HEK293 (cell line): ENCODE measurements at regions not wholly inside any gene's neighbourhood (a gene's known extent, or its start where the extent isn't known, plus 50 kb on each side); places are given as distances from the start of the nearest gene placed in this dataset.
"Not testable (repeated sequence)": the region's sequence is repeated elsewhere in the genome, so short reads cannot be mapped to it uniquely, and the experiment has no call there.

Source experiments
- CTCF ChIA-PET: fragments of 350-600 bp; formaldehyde crosslinking; extraction: SDS; loops from one replicate; lab custom pipeline; 2021; ENCODE audit warnings: antibody characterized with exemption; lab: Yijun Ruan, JAX
- POLR2A ChIA-PET: fragments of 300-600 bp; formaldehyde crosslinking; extraction: SDS; loops from one replicate; lab custom pipeline; 2020; ENCODE audit warnings: antibody characterized with exemption, inconsistent platforms; lab: Yijun Ruan, JAX
- H3K27ac ChIP-seq: fragments of 200-500 bp; sonication (Bioruptor generic); 2 replicates; pipeline ENCODE4 v1.5.1; 2014; ENCODE audit warnings: low read depth, low read length, control low read depth, inconsistent platforms; ENCODE audit errors: extremely low read depth
- H3K36me3 ChIP-seq, 2 experiments: fragments of 200-500 bp in 1 of 2; sonication (Bioruptor generic) in 1 of 2; 1 replicate in 1 of 2; 2 replicates in 1 of 2; pipeline ENCODE4 v1.5.1; 2014 to 2017; ENCODE audit warnings: inconsistent platforms in 2 of 2, low read length in 2 of 2; ENCODE audit not compliant: control insufficient read depth in 2 of 2, insufficient read depth in 1 of 2
- H3K4me1 ChIP-seq: fragments of 200-500 bp; sonication (Bioruptor generic); 2 replicates; pipeline ENCODE4 v1.5.1; 2014; ENCODE audit warnings: mild to moderate bottlenecking, low read length, inconsistent platforms; ENCODE audit not compliant: control insufficient read depth, insufficient read depth
- H3K4me3 ChIP-seq: 2 replicates; pipeline ENCODE4 v1.5.1; 2011; ENCODE audit warnings: low read depth, mild to moderate bottlenecking, control low read depth, low read length, moderate library complexity
- H3K9me3 ChIP-seq: fragments of 200-500 bp; sonication (Bioruptor generic); 2 replicates; pipeline ENCODE4 v1.5.1; 2014; ENCODE audit warnings: low read depth, low read length, inconsistent platforms; ENCODE audit not compliant: control insufficient read depth, insufficient read depth
- KLF1 ChIP-seq: fragments of 450-650 bp; formaldehyde crosslinking; IDR thresholded peaks from 2 replicates; pipeline ENCODE4 v1.5.1; 2016; ENCODE audit warnings: missing biosample characterization, missing genetic modification characterization
- ZFP41 ChIP-seq: fragments of 450-650 bp; formaldehyde crosslinking; IDR thresholded peaks from 2 replicates; pipeline ENCODE4 v1.5.1; 2016; ENCODE audit warnings: missing biosample characterization, missing genetic modification characterization, borderline replicate concordance
- ZNF146 ChIP-seq: fragments of 450-650 bp; formaldehyde crosslinking; IDR thresholded peaks from 2 replicates; pipeline ENCODE4 v1.5.1; 2016; ENCODE audit warnings: missing biosample characterization, missing genetic modification characterization
- ZNF184 ChIP-seq: fragments of 450-650 bp; IDR thresholded peaks from 2 replicates; pipeline ENCODE4 v1.5.1; 2018; ENCODE audit warnings: missing biosample characterization, mild to moderate bottlenecking, missing genetic modification characterization
- ZNF266 ChIP-seq: fragments of 450-650 bp; formaldehyde crosslinking; IDR thresholded peaks from 2 replicates; pipeline ENCODE4 v1.5.1; 2016; ENCODE audit warnings: missing biosample characterization, missing genetic modification characterization, low read depth
- ZNF48 ChIP-seq: fragments of 450-650 bp; formaldehyde crosslinking; IDR thresholded peaks from 2 replicates; pipeline ENCODE4 v1.5.1; 2016; ENCODE audit warnings: missing biosample characterization, missing genetic modification characterization
- ZNF544 ChIP-seq: fragments of 450-650 bp; formaldehyde crosslinking; IDR thresholded peaks from 2 replicates; pipeline ENCODE4 v1.5.0; 2017; ENCODE audit warnings: missing biosample characterization, missing genetic modification characterization
- ZNF600 ChIP-seq: fragments of 450-650 bp; formaldehyde crosslinking; IDR thresholded peaks from 2 replicates; pipeline ENCODE4 v1.5.1; 2016; ENCODE audit warnings: missing biosample characterization, missing genetic modification characterization
- ZNF701 ChIP-seq: fragments of 450-650 bp; formaldehyde crosslinking; IDR thresholded peaks from 2 replicates; pipeline ENCODE4 v1.5.1; 2016; ENCODE audit warnings: missing biosample characterization, missing genetic modification characterization
- TF ChIP-seq, protein P1 (sequence below): fragments of 450-650 bp; formaldehyde crosslinking; IDR thresholded peaks from 2 replicates; pipeline ENCODE4 v1.5.1; 2017; ENCODE audit warnings: missing biosample characterization, missing genetic modification characterization
- TF ChIP-seq, protein P2 (sequence below): fragments of 450-650 bp; formaldehyde crosslinking; IDR thresholded peaks from 2 replicates; pipeline ENCODE4 v1.5.1; 2016; ENCODE audit warnings: missing biosample characterization, missing genetic modification characterization
- TF ChIP-seq, protein P3 (sequence below): fragments of 450-650 bp; formaldehyde crosslinking; IDR thresholded peaks from 2 replicates; pipeline ENCODE4 v1.5.1; 2017; ENCODE audit warnings: missing biosample characterization, missing genetic modification characterization
- TF ChIP-seq, protein P4 (sequence below): fragments of 450-650 bp; formaldehyde crosslinking; IDR thresholded peaks from 2 replicates; pipeline ENCODE4 v1.5.1; 2016; ENCODE audit warnings: missing biosample characterization, missing genetic modification characterization

DNA sequence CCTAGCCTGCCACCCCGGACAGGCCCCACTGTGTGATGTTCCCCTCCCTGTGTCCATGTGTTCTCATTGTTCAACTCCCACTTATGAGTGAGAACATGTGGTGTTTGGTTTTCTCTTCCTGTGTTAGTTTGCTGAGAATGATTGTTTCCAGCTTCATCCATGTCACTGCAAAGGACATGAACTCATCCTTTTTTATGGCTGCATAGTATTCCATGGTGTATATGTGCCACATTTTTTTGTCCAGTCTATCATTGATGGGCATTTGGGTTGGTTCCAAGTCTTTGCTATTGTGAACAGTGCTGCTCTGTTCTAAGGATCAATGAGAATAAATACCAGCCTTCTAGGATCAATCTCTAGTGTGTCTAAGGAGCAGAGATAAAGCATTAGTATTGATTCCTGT lies 543.9 kb upstream of the ZNF804A start:
- peak; percentile 79 for TF ChIP-seq ZNF146 (tag by site-specific recombination)
- TF ChIP-seq, all 188 proteins: peak for 1; not testable (repeated sequence) for 187
- H3K27ac ChIP-seq, H3K4me3 ChIP-seq, H3K4me1 ChIP-seq, H3K9me3 ChIP-seq, H3K36me3 ChIP-seq, POLR2A ChIA-PET: not testable (repeated sequence)
- CTCF ChIA-PET = interaction anchor here (0.6 kb wide), 1 partner anchor 537 kb away, joined by 3 read pairs; no protein-coding TSS in a partner anchor

DNA sequence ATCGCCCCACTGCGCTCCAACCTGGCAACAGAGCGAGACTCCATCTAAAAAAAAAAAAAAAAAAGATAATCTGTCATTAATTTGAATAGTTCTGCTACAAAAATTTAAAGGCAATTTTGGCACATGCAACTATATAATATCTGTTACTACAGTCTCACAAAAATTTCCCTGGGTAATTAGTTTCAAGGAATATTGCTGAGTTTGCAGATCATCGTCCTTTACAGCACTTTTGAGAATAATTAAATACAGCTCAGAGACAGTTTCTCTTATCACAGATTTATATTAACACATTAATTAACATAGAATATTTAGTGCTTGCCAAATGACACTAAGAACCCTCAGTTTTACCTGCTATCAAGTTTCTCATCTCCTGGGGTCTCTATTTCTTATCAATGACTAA lies 540.4 kb upstream of the ZNF804A start:
- TF ChIP-seq KLF1 (tag by site-specific recombination) (no peak), ZNF701 (no peak), ZNF184 (no peak), ZFP41 (tag by site-specific recombination) (no peak), ZNF266 (tag by site-specific recombination) (no peak), ZNF600 (tag by site-specific recombination) (no peak), ZNF48 (tag by site-specific recombination) (no peak), ZNF544 (tag by site-specific recombination) (no peak)
- TF ChIP-seq, protein P1, sequence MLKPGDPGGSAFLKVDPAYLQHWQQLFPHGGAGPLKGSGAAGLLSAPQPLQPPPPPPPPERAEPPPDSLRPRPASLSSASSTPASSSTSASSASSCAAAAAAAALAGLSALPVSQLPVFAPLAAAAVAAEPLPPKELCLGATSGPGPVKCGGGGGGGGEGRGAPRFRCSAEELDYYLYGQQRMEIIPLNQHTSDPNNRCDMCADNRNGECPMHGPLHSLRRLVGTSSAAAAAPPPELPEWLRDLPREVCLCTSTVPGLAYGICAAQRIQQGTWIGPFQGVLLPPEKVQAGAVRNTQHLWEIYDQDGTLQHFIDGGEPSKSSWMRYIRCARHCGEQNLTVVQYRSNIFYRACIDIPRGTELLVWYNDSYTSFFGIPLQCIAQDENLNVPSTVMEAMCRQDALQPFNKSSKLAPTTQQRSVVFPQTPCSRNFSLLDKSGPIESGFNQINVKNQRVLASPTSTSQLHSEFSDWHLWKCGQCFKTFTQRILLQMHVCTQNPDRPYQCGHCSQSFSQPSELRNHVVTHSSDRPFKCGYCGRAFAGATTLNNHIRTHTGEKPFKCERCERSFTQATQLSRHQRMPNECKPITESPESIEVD (tag by site-specific recombination) = no peak
- TF ChIP-seq, protein P2, sequence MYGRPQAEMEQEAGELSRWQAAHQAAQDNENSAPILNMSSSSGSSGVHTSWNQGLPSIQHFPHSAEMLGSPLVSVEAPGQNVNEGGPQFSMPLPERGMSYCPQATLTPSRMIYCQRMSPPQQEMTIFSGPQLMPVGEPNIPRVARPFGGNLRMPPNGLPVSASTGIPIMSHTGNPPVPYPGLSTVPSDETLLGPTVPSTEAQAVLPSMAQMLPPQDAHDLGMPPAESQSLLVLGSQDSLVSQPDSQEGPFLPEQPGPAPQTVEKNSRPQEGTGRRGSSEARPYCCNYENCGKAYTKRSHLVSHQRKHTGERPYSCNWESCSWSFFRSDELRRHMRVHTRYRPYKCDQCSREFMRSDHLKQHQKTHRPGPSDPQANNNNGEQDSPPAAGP (tag by site-specific recombination) = no peak
- TF ChIP-seq, protein P3, sequence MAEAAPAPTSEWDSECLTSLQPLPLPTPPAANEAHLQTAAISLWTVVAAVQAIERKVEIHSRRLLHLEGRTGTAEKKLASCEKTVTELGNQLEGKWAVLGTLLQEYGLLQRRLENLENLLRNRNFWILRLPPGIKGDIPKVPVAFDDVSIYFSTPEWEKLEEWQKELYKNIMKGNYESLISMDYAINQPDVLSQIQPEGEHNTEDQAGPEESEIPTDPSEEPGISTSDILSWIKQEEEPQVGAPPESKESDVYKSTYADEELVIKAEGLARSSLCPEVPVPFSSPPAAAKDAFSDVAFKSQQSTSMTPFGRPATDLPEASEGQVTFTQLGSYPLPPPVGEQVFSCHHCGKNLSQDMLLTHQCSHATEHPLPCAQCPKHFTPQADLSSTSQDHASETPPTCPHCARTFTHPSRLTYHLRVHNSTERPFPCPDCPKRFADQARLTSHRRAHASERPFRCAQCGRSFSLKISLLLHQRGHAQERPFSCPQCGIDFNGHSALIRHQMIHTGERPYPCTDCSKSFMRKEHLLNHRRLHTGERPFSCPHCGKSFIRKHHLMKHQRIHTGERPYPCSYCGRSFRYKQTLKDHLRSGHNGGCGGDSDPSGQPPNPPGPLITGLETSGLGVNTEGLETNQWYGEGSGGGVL = no peak
- TF ChIP-seq, protein P4, sequence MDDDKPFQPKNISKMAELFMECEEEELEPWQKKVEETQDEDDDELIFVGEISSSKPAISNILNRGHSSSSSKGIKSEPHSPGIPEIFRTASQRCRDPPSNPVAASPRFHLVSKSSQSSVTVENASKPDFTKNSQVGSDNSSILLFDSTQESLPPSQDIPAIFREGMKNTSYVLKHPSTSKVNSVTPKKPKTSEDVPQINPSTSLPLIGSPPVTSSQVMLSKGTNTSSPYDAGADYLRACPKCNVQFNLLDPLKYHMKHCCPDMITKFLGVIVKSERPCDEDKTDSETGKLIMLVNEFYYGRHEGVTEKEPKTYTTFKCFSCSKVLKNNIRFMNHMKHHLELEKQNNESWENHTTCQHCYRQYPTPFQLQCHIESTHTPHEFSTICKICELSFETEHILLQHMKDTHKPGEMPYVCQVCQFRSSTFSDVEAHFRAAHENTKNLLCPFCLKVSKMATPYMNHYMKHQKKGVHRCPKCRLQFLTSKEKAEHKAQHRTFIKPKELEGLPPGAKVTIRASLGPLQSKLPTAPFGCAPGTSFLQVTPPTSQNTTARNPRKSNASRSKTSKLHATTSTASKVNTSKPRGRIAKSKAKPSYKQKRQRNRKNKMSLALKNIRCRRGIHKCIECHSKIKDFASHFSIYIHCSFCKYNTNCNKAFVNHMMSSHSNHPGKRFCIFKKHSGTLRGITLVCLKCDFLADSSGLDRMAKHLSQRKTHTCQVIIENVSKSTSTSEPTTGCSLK = no peak
- Histone ChIP-seq H3K4me1 (no peaks in the 10 kb centered on the region), H3K9me3 (no peaks in the 10 kb centered on the region), H3K4me3 (no peak overlapping the region), H3K36me3 (no peaks in the 10 kb centered on the region), H3K27ac (no peak overlapping the region)
- POLR2A ChIA-PET = no interaction called here
- CTCF ChIA-PET = no interaction called here

DNA sequence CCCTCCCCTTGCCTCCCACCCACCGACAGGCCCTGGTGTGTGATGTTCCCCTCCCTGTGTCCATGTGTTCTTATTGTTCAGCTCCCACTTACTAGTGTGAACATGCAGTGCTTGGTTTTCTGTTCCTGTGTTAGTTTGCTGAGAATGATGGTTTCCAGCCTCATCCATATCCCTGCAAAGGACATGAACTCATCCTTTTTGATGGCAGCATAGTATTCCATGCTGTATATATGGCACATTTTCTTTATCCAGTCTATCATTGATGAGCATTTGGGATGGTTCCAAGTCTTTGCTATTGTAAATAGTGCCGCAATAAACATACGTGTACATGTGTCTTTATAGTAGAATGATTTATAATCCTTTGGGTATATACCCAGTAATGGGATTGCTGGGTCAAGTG lies 538.1 kb upstream of the ZNF804A start:
- peak; percentile 52; the same call in 1 of the 2 replicates for TF ChIP-seq ZNF146 (tag by site-specific recombination)
- H3K9me3 ChIP-seq, H3K4me3 ChIP-seq, POLR2A ChIA-PET, H3K36me3 ChIP-seq, CTCF ChIA-PET, H3K27ac ChIP-seq, H3K4me1 ChIP-seq: not testable (repeated sequence)
